ENCODE measurements at regions not wholly inside any gene's neighbourhood (a gene's known extent, or its start where the extent isn't known, plus 50 kb on each side); places are given as distances from the start of the nearest gene placed in this dataset.

- no peak overlapping the region for H3K27ac ChIP-seq
- no peak for DNase-seq (ENCODE audit: low spot score)
- no peak overlapping the region for H3K4me3 ChIP-seq
- TF ChIP-seq CTCF (IDR thresholded peaks at IDR 0.05), result no peak
Observed at GRCh38 chr9:135287627-135288026, 192.0 kb upstream of the PPP1R26 start.

- no peak for TF ChIP-seq CTCF (IDR thresholded peaks at IDR 0.05)
- Histone ChIP-seq H3K4me3 (no peak overlapping the region), H3K27ac (no peak overlapping the region)
- DNase-seq (ENCODE audit: low spot score), result no peak
Observed at GRCh38 chr9:135288054-135288453, 191.5 kb upstream of the PPP1R26 start.

DNA sequence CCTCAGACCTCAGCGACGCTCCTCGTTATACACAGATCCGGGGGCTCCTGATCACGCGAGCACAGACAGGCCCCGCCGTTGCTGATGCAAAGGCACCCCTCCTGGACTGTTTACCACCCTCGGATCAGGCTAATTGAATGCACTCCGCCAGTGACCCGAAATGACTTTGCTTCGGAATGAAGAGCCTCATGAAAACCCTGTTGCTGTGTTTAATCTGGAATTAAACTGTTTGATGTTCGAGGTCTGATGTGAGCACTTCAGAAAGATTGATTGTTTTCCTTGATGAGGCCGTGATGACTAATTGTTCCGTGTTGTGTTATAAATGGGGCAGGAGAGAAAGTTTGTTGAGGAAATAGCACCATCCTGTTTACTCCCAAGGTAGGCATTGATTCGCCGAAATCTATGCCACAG is 190.5 kb upstream of the PPP1R26 start:
- DNase-seq (ENCODE audit: low spot score), result no peak
- Histone ChIP-seq H3K4me3 (no peak overlapping the region), H3K27ac (no peak overlapping the region)
- TF ChIP-seq CTCF (IDR thresholded peaks at IDR 0.05), result no peak

GRCh38 chr9:135290086-135290485 is 189.5 kb upstream of the PPP1R26 start:
- TF ChIP-seq CTCF (IDR thresholded peaks at IDR 0.05), result no peak

GRCh38 chr9:135290566-135290965 is 189.0 kb upstream of the PPP1R26 start:
- H3K4me3 ChIP-seq, result no peak overlapping the region
- DNase-seq (ENCODE audit: low spot score), result no peak
- TF ChIP-seq CTCF (IDR thresholded peaks at IDR 0.05), result no peak
- H3K27ac ChIP-seq, result no peak overlapping the region

More at GRCh38 chr9:135290086-135290485, 189.5 kb upstream of the PPP1R26 start:
- Histone ChIP-seq H3K27ac (no peak overlapping the region), H3K4me3 (no peak overlapping the region)
- no peak for DNase-seq (ENCODE audit: low spot score)

- no peak for TF ChIP-seq CTCF (IDR thresholded peaks at IDR 0.05)
- Histone ChIP-seq H3K4me3 (no peak overlapping the region), H3K27ac (no peak overlapping the region)
- no peak for DNase-seq (ENCODE audit: low spot score)
Observed at GRCh38 chr9:135291165-135291564, 188.4 kb upstream of the PPP1R26 start.

- Histone ChIP-seq H3K27ac (no peak overlapping the region), H3K4me3 (no peak overlapping the region)
- no peak for TF ChIP-seq CTCF (IDR thresholded peaks at IDR 0.05)
- no peak for DNase-seq (ENCODE audit: low spot score)
Observed at GRCh38 chr9:135294836-135295235, 184.7 kb upstream of the PPP1R26 start.

Measured in coronary artery (tissue), 2 donors.